SK-N-DZ (cell line): ENCODE measurements at regions not wholly inside any gene's neighbourhood (a gene's known extent, or its start where the extent isn't known, plus 50 kb on each side); places are given as distances from the start of the nearest gene placed in this dataset.
A peak's percentile ranks its signal among the peaks of the same experiment; 100 is the strongest.

Experiments used
- DNase-seq: peaks from one replicate; pipeline ENCODE4 v3.0.0-alpha.2; 2015; ENCODE audit warnings: low spot score

GRCh38 chr15:47439146-47440111 lies 277.9 kb upstream of the SEMA6D start:
- peak; percentile 9 for DNase-seq

- no peak for DNase-seq
These were observed 274.9 kb upstream of the SEMA6D start for GRCh38 chr15:47442371-47442770.

GRCh38 chr15:47443839-47444238 lies 273.5 kb upstream of the SEMA6D start:
- DNase-seq, result no peak

GRCh38 chr15:47445723-47446392 lies 271.4 kb upstream of the SEMA6D start:
- no peak for DNase-seq

GRCh38 chr15:47460795-47461573 lies 256.3 kb upstream of the SEMA6D start:
- DNase-seq, result no peak

GRCh38 chr15:47461652-47462141 lies 255.6 kb upstream of the SEMA6D start:
- DNase-seq, result no peak

GRCh38 chr15:47466357-47466756 lies 250.9 kb upstream of the SEMA6D start:
- no peak for DNase-seq

GRCh38 chr15:47470983-47471382 lies 246.3 kb upstream of the SEMA6D start:
- DNase-seq, result no peak

- no peak for DNase-seq
These were observed 244.1 kb upstream of the SEMA6D start for GRCh38 chr15:47473106-47473725.

GRCh38 chr15:47473832-47474231 lies 243.5 kb upstream of the SEMA6D start:
- DNase-seq, result no peak

- DNase-seq, result no peak
These were observed 242.0 kb upstream of the SEMA6D start for GRCh38 chr15:47475336-47475735.

- no peak for DNase-seq
These were observed 240.0 kb upstream of the SEMA6D start for GRCh38 chr15:47477341-47477740.

- DNase-seq, result no peak
These were observed 233.2 kb upstream of the SEMA6D start for GRCh38 chr15:47484059-47484458.

- DNase-seq, result no peak
These were observed 232.3 kb upstream of the SEMA6D start for GRCh38 chr15:47484997-47485396.

- DNase-seq, result no peak
These were observed 231.9 kb upstream of the SEMA6D start for GRCh38 chr15:47485419-47485818.

GRCh38 chr15:47486040-47486439 lies 231.3 kb upstream of the SEMA6D start:
- DNase-seq, result no peak

GRCh38 chr15:47492195-47492594 lies 225.1 kb upstream of the SEMA6D start:
- no peak for DNase-seq

GRCh38 chr15:47493357-47494247 lies 223.7 kb upstream of the SEMA6D start:
- DNase-seq, result no peak

- DNase-seq, result no peak
These were observed 220.7 kb upstream of the SEMA6D start for GRCh38 chr15:47496343-47497185.
